DOHH2 (cell line): ENCODE measurements at regions not wholly inside any gene's neighbourhood (a gene's known extent, or its start where the extent isn't known, plus 50 kb on each side); places are given as distances from the start of the nearest gene placed in this dataset.

Experiments used
- H3F3A ChIP-seq: fragments of 200-600 bp; sonication (generic), shearing (Covaris generic); 2 replicates; pipeline ENCODE4 v1.6.0; 2016; ENCODE audit warnings: antibody characterized with exemption, mild to moderate bottlenecking; ENCODE audit not compliant: control insufficient read depth, insufficient read depth
- H3K27ac ChIP-seq: fragments of 200-600 bp; sonication (generic); 2 replicates; pipeline ENCODE4 v1.5.1; 2014; ENCODE audit warnings: low read depth, mild to moderate bottlenecking, low read length, moderate library complexity
- H3K27me3 ChIP-seq: fragments of 200-600 bp; sonication (generic); 2 replicates; pipeline ENCODE4 v1.6.1; 2014; ENCODE audit warnings: mild to moderate bottlenecking, low read length, mixed read lengths; ENCODE audit not compliant: control insufficient read depth
- H3K36me3 ChIP-seq: fragments of 200-600 bp; sonication (generic); 2 replicates; pipeline ENCODE4 v1.6.1; 2014; ENCODE audit warnings: mild to moderate bottlenecking, low read length, moderate library complexity, mixed read lengths; ENCODE audit not compliant: control insufficient read depth
- H3K4me1 ChIP-seq: fragments of 200-600 bp; sonication (generic); 2 replicates; pipeline ENCODE4 v1.6.1; 2014; ENCODE audit warnings: mild to moderate bottlenecking, low read length, mixed read lengths; ENCODE audit not compliant: control insufficient read depth
- H3K4me2 ChIP-seq: fragments of 200-600 bp; sonication (generic); 2 replicates; pipeline ENCODE4 v1.6.0; 2014; ENCODE audit warnings: mild to moderate bottlenecking, low read length, moderate library complexity
- H3K4me3 ChIP-seq: fragments of 200-600 bp; sonication (generic); 2 replicates; pipeline ENCODE4 v1.5.1; 2014; ENCODE audit warnings: mild to moderate bottlenecking, low read length, mixed read lengths
- H3K79me2 ChIP-seq: fragments of 200-600 bp; sonication (generic); 2 replicates; pipeline ENCODE4 v1.6.1; 2014; ENCODE audit warnings: mild to moderate bottlenecking, low read length, mixed read lengths; ENCODE audit not compliant: control insufficient read depth
- H3K9me2 ChIP-seq: fragments of 200-600 bp; sonication (generic); replicated peaks from 2 replicates; pipeline ENCODE4 v1.6.1; 2014; ENCODE audit warnings: mild to moderate bottlenecking, low read length, mixed read lengths; ENCODE audit not compliant: control insufficient read depth
- H3K9me3 ChIP-seq: fragments of 200-600 bp; sonication (generic); 2 replicates; pipeline ENCODE4 v1.6.1; 2014; ENCODE audit warnings: antibody characterized with exemption, low read length, mixed read lengths; ENCODE audit not compliant: control insufficient read depth, insufficient read depth
- H4K20me1 ChIP-seq: fragments of 200-600 bp; sonication (generic); 2 replicates; pipeline ENCODE4 v1.6.0; 2014; ENCODE audit warnings: low read depth, mild to moderate bottlenecking, antibody characterized with exemption, low read length, moderate library complexity; ENCODE audit not compliant: control insufficient read depth, insufficient read depth
- EZH2phosphoT487 ChIP-seq: fragments of 200-600 bp; sonication (generic); IDR thresholded peaks from 2 replicates; pipeline ENCODE4 v1.6.1; 2017; ENCODE audit warnings: borderline replicate concordance, mild to moderate bottlenecking, antibody characterized with exemption, low read length, moderate library complexity, mixed read lengths
- TF ChIP-seq, protein P1 (sequence below): fragments of 200-600 bp; sonication (generic); IDR thresholded peaks from one replicate; pipeline ENCODE4 v1.5.1; 2014; ENCODE audit warnings: antibody characterized with exemption, mild to moderate bottlenecking, low read depth, low read length; ENCODE audit not compliant: poor library complexity, severe bottlenecking

DNA sequence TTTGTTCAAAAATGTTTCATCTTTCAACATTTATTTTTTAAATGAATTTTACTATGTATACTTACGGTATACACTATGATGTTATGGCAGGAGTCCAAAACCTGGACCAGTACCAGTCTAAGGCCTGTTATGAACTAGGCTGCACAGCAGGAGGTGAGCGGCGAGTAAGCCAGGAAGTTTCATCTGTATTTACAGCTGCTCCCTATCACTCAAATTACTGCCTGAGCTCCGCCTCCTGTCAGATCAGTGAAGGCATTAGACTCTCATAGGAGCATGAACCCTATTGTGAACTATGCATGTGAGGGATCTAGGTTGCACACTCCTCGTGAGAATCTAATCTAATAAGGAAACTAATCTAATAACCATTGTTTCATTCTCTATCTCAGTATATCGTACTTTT, 715.5 kb upstream of the PTPRD start:
- no peaks in the 10 kb centered on the region for H3K4me1 ChIP-seq
- no peaks in the 10 kb centered on the region for H3K79me2 ChIP-seq
- H3K36me3 ChIP-seq = no peaks in the 10 kb centered on the region
- no peaks in the 10 kb centered on the region for H3K27me3 ChIP-seq
- H3K9me2 ChIP-seq = no peaks in the 10 kb centered on the region
- H3K4me3 ChIP-seq = no peak overlapping the region
- TF ChIP-seq EZH2phosphoT487 = no peak
- TF ChIP-seq, protein P1, sequence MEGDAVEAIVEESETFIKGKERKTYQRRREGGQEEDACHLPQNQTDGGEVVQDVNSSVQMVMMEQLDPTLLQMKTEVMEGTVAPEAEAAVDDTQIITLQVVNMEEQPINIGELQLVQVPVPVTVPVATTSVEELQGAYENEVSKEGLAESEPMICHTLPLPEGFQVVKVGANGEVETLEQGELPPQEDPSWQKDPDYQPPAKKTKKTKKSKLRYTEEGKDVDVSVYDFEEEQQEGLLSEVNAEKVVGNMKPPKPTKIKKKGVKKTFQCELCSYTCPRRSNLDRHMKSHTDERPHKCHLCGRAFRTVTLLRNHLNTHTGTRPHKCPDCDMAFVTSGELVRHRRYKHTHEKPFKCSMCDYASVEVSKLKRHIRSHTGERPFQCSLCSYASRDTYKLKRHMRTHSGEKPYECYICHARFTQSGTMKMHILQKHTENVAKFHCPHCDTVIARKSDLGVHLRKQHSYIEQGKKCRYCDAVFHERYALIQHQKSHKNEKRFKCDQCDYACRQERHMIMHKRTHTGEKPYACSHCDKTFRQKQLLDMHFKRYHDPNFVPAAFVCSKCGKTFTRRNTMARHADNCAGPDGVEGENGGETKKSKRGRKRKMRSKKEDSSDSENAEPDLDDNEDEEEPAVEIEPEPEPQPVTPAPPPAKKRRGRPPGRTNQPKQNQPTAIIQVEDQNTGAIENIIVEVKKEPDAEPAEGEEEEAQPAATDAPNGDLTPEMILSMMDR = no peak
- no peaks in the 10 kb centered on the region for H4K20me1 ChIP-seq
- H3F3A ChIP-seq = no peaks in the 10 kb centered on the region
- no peak overlapping the region for H3K4me2 ChIP-seq
- no peaks in the 10 kb centered on the region for H3K9me3 ChIP-seq
- no peak overlapping the region for H3K27ac ChIP-seq

DNA sequence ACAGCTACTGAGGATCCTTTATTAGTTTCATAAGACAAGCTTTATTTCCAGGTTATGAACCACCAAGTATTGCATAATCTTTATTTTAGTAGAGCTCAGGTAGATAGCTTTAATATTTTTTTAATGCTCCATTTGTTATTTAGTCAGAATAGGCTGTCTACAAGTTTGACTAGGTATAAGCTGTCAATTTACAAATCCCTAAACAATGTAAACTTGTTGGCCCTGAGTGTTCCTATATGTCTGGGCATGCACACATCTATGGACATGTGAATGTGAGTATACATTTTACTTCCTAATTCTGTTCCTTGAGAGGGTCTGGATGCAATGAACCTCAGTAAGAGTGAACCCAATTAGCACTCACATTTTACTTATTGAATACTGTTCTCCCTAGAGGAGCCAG, 722.2 kb upstream of the PTPRD start:
- no peak for TF ChIP-seq EZH2phosphoT487
- TF ChIP-seq, protein P1 = no peak
- Histone ChIP-seq H4K20me1 (no peaks in the 10 kb centered on the region), H3K79me2 (no peaks in the 10 kb centered on the region), H3K4me3 (no peak overlapping the region), H3K27ac (no peak overlapping the region), H3K9me3 (no peaks in the 10 kb centered on the region), H3K4me2 (no peak overlapping the region), H3K9me2 (no peaks in the 10 kb centered on the region), H3F3A (no peaks in the 10 kb centered on the region), H3K36me3 (no peaks in the 10 kb centered on the region), H3K27me3 (no peaks in the 10 kb centered on the region), H3K4me1 (no peaks in the 10 kb centered on the region)

DNA sequence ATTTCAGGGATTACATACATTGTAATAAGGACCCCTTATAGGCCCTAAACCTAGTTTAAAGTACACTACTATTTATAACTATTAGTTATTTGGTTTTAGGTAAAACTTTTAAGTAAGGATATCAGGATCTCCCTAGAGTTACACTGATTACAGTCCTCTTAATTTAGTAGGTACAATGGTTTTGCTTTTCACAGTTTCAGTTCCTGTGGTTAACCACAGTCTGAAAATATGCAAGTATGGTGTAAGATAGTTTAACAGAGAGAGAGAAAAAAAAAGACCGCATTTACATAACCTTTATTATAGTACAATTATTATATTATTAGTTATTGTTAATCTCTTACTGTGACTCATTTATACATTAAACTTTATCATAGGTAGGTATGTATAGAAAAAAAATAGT, 725.3 kb upstream of the PTPRD start:
- Histone ChIP-seq H3K4me2 (no peak overlapping the region), H3K36me3 (no peaks in the 10 kb centered on the region), H3F3A (no peaks in the 10 kb centered on the region), H3K9me2 (no peaks in the 10 kb centered on the region), H3K79me2 (no peaks in the 10 kb centered on the region), H4K20me1 (no peaks in the 10 kb centered on the region), H3K27ac (no peak overlapping the region), H3K9me3 (no peaks in the 10 kb centered on the region), H3K4me3 (no peak overlapping the region), H3K4me1 (no peaks in the 10 kb centered on the region), H3K27me3 (no peaks in the 10 kb centered on the region)
- TF ChIP-seq, protein P1 = no peak

DNA sequence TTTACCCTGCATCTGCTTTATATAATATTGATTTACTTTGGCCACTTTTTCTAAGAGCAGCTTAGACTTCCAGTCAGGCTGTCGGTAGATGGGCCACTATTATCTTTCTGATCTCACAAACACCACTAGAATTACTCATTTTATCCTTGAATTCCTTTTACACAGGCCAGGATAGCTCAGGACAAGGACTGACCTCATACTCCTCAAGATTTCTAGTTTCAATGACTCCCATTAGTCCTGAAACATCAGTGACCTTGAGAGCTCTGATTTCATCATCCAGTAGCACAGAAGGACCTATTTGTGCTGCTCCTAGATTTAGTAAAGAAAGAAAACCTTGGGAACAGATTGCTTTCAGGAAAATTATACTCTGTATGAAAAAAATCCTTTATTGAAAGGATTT, 727.9 kb upstream of the PTPRD start:
- H3K4me2 ChIP-seq = no peak overlapping the region
- no peaks in the 10 kb centered on the region for H3K9me3 ChIP-seq
- no peak overlapping the region for H3K4me3 ChIP-seq
- H4K20me1 ChIP-seq = no peaks in the 10 kb centered on the region
- TF ChIP-seq EZH2phosphoT487 = no peak
- TF ChIP-seq, protein P1 = no peak
- H3K4me1 ChIP-seq = no peaks in the 10 kb centered on the region
- no peaks in the 10 kb centered on the region for H3K79me2 ChIP-seq
- H3K36me3 ChIP-seq = no peaks in the 10 kb centered on the region
- H3K27ac ChIP-seq = no peak overlapping the region
- no peaks in the 10 kb centered on the region for H3K9me2 ChIP-seq
- no peaks in the 10 kb centered on the region for H3F3A ChIP-seq
- no peaks in the 10 kb centered on the region for H3K27me3 ChIP-seq
